ENCODE measurements at regions not wholly inside any gene's neighbourhood (a gene's known extent, or its start where the extent isn't known, plus 50 kb on each side); places are given as distances from the start of the nearest gene placed in this dataset.

- no peaks in the 10 kb centered on the region for H3K9me3 ChIP-seq
These were observed 147.1 kb downstream of the C11orf91 start for GRCh38 chr11:33553486-33553885.

GRCh38 chr11:33552756-33553155, 147.9 kb downstream of the C11orf91 start:
- no peaks in the 10 kb centered on the region for H3K36me3 ChIP-seq
- no peak for TF ChIP-seq EP300 (IDR thresholded peaks at IDR 0.05)
- TF ChIP-seq CTCF (IDR thresholded peaks at IDR 0.05), result no peak
- no peak for TF ChIP-seq POLR2AphosphoS5 (IDR thresholded peaks at IDR 0.05)
- TF ChIP-seq POLR2A (IDR thresholded peaks at IDR 0.05), result no peak
- H3K27ac ChIP-seq, result no peak overlapping the region
- DNase-seq (no peak), ATAC-seq (ENCODE audit: low FRiP score in 2 of 2) (no peak)
- H3K4me1 ChIP-seq, result no peaks in the 10 kb centered on the region
- H3K4me3 ChIP-seq, result no peak overlapping the region
- WGBS, 2 donors, result 89 to 90% methylated on average over 3 of the region's 3 CpGs
- H3K9me3 ChIP-seq, result no peaks in the 10 kb centered on the region
- no peaks in the 10 kb centered on the region for H3K27me3 ChIP-seq

More at GRCh38 chr11:33553486-33553885, 147.1 kb downstream of the C11orf91 start:
- WGBS, 2 donors, result 54 to 55% methylated on average over 1 of the region's 1 CpG
- Histone ChIP-seq H3K4me3 (no peak overlapping the region), H3K27me3 (no peaks in the 10 kb centered on the region), H3K4me1 (no peaks in the 10 kb centered on the region), H3K27ac (no peak overlapping the region), H3K36me3 (no peaks in the 10 kb centered on the region)
- TF ChIP-seq EP300 (IDR thresholded peaks at IDR 0.05) (no peak), CTCF (IDR thresholded peaks at IDR 0.05) (no peak), POLR2AphosphoS5 (IDR thresholded peaks at IDR 0.05) (no peak), POLR2A (IDR thresholded peaks at IDR 0.05) (no peak)
- no peak for ATAC-seq (ENCODE audit: low FRiP score in 2 of 2)
- no peak for DNase-seq

- ATAC-seq (ENCODE audit: low FRiP score in 2 of 2) (no peak), DNase-seq (no peak)
- Histone ChIP-seq H3K27me3 (no peaks in the 10 kb centered on the region), H3K4me3 (no peak overlapping the region), H3K4me1 (no peaks in the 10 kb centered on the region), H3K9me3 (no peaks in the 10 kb centered on the region), H3K27ac (no peak overlapping the region), H3K36me3 (no peaks in the 10 kb centered on the region)
- 77 to 89% methylated on average over 2 to 3 of the region's 3 CpGs for WGBS, 2 donors
- TF ChIP-seq CTCF (IDR thresholded peaks at IDR 0.05) (no peak), EP300 (IDR thresholded peaks at IDR 0.05) (no peak)
These were observed 149.6 kb downstream of the C11orf91 start for GRCh38 chr11:33551051-33551450.

GRCh38 chr11:33549483-33549882, 151.1 kb downstream of the C11orf91 start:
- no peaks in the 10 kb centered on the region for H3K9me3 ChIP-seq
- no peak for ATAC-seq (ENCODE audit: low FRiP score in 2 of 2)

More at GRCh38 chr11:33549483-33549882, 151.1 kb downstream of the C11orf91 start:
- no peak for DNase-seq
- no peak overlapping the region for H3K4me3 ChIP-seq
- no peaks in the 10 kb centered on the region for H3K4me1 ChIP-seq
- H3K36me3 ChIP-seq, result no peaks in the 10 kb centered on the region
- H3K27ac ChIP-seq, result no peak overlapping the region
- TF ChIP-seq POLR2AphosphoS5 (IDR thresholded peaks at IDR 0.05) (no peak), POLR2A (IDR thresholded peaks at IDR 0.05) (no peak), CTCF (IDR thresholded peaks at IDR 0.05) (no peak), EP300 (IDR thresholded peaks at IDR 0.05) (no peak)
- WGBS, 2 donors, result 49 to 66% methylated on average over 6 of the region's 6 CpGs
- H3K27me3 ChIP-seq, result no peaks in the 10 kb centered on the region
